SJCRH30 (cell line): ENCODE measurements at regions not wholly inside any gene's neighbourhood (a gene's known extent, or its start where the extent isn't known, plus 50 kb on each side); places are given as distances from the start of the nearest gene placed in this dataset.

Experiments used
- DNase-seq, 2 experiments: peaks; one replicate each; pipeline ENCODE4 v3.0.0-alpha.2; 2015 to 2020
- H3K27ac ChIP-seq: fragments of 250-450 bp; sonication (Bioruptor Pico); 2 replicates; pipeline ENCODE4 v1.5.1; 2020; ENCODE audit warnings: mild to moderate bottlenecking, moderate library complexity
- H3K27me3 ChIP-seq: fragments of 250-450 bp; sonication (Bioruptor Pico); 2 replicates; pipeline ENCODE4 v1.5.1; 2020; ENCODE audit warnings: mild to moderate bottlenecking, moderate library complexity
- H3K36me3 ChIP-seq: fragments of 250-450 bp; sonication (Bioruptor Pico); 2 replicates; pipeline ENCODE4 v1.5.1; 2020; ENCODE audit warnings: mild to moderate bottlenecking, moderate library complexity
- H3K4me1 ChIP-seq: fragments of 250-450 bp; sonication (Bioruptor Pico); 2 replicates; pipeline ENCODE4 v1.5.1; 2020; ENCODE audit warnings: mild to moderate bottlenecking, moderate library complexity
- H3K4me3 ChIP-seq: fragments of 250-450 bp; sonication (Bioruptor Pico); 2 replicates; pipeline ENCODE4 v1.5.1; 2020; ENCODE audit warnings: mild to moderate bottlenecking, moderate library complexity
- H3K9me3 ChIP-seq: fragments of 250-450 bp; sonication (Bioruptor Pico); replicated peaks from 2 replicates; pipeline ENCODE4 v1.5.1; 2020; ENCODE audit warnings: mild to moderate bottlenecking, moderate library complexity

DNA sequence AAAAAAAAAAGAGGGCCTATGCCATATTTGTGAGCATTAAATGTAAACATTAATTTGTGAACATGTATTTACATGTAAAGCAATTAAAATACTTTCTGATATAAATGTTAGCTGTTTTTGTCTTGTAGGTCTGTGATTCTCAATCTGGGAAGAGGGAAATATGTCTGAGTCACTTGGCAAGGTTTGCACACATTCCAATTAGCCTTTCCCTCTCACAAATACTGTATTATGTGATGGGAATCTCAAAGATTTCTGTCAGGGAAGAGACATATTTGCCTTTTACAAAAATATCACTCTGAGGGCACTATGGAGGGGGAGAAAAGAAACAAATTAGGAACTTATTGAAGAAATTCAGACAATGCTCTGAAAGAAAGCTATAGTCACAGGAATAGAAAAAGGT is 483.6 kb downstream of the GBE1 start:
- no peak overlapping the region for H3K4me3 ChIP-seq
- H3K36me3 ChIP-seq: no peaks in the 10 kb centered on the region
- H3K27ac ChIP-seq: no peak overlapping the region
- no peaks in the 10 kb centered on the region for H3K27me3 ChIP-seq
- DNase-seq: no peak
- no peaks in the 10 kb centered on the region for H3K4me1 ChIP-seq
- H3K9me3 ChIP-seq: no peaks in the 10 kb centered on the region

DNA sequence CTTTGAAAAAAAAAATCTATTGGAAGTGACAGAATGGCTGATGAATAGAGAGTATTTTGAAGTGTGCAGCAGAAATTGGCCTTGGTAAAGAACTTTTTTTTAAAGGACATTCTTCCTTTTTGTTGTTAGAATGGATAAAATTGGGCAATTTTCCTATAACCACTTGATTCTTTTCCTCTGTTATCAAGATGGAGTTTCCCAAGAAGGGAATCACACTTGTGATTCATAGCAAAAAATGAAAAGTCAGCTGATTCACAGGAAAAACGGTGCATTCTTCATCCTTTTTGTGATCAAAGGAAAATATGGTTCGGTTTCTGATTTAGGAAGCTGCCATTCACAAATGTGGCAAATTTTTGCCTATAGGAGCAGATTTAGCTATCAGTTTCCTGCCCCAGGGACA is 486.8 kb downstream of the GBE1 start:
- no peak for DNase-seq
- Histone ChIP-seq H3K4me1 (no peaks in the 10 kb centered on the region), H3K9me3 (no peaks in the 10 kb centered on the region), H3K4me3 (no peak overlapping the region), H3K27me3 (no peaks in the 10 kb centered on the region), H3K36me3 (no peaks in the 10 kb centered on the region), H3K27ac (no peak overlapping the region)

DNA sequence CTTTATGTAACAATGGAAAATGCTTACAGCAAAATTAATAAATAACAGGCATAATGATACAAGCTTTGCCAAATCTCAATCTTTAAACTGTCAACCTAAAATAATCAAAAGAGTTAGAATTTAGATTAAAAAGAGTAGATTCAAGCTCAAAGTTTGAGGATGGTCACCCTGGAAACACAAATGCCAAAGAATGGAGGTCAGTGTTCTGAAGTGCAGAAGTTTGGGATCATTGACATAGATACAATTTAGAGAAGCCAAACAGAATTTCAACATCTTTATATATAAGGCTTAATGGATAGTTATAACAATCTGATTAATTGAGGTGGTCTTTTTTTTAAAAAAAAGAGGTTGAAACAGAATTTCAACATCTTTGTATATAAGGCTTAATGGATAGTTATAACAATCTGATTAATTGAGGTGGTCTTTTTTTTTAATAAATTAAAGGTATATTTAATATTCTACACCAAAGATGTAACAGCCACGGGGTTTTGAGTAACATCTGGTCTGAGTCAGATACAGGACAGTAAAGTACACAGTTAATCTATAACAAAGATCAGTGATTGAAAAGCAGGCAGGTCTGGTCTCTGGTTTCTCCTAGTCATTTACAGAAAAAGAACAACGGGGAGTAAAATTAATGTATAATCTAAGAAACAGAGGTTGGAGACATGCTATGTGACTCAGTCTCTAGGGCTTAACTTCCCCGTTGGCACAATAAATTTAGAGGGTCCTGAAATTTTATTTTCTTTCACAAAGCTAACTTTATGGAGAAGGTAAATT is 490.7 kb downstream of the GBE1 start:
- H3K27ac ChIP-seq: no peak overlapping the region
- DNase-seq: no peak

DNA sequence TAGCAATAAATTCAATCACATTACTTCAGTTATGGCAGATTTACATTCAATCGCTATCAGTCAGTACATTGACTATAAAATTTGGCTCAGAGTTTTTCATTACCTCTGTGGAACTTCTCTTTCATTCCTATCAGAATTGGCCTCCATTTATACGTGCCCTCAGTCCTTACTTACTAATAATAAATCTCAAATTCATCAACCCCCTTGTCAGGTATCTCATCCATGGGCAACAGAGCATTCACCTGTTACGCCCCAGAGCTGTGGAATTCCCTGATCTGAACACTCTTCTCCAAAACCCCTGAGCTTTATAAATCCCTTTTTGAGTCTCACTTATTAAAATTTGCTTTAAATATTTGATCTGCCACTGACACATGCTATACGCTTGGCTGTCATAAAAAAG is 492.9 kb downstream of the GBE1 start:
- H3K27me3 ChIP-seq: no peaks in the 10 kb centered on the region
- no peaks in the 10 kb centered on the region for H3K36me3 ChIP-seq
- H3K4me1 ChIP-seq: no peaks in the 10 kb centered on the region
- no peak overlapping the region for H3K4me3 ChIP-seq
- H3K27ac ChIP-seq: no peak overlapping the region
- DNase-seq: no peak
- no peaks in the 10 kb centered on the region for H3K9me3 ChIP-seq

More for the DNA sequence above, 490.7 kb downstream of the GBE1 start:
- H3K27me3 ChIP-seq: no peaks in the 10 kb centered on the region
- H3K9me3 ChIP-seq: no peaks in the 10 kb centered on the region
- no peaks in the 10 kb centered on the region for H3K36me3 ChIP-seq
- H3K4me3 ChIP-seq: no peak overlapping the region
- H3K4me1 ChIP-seq: no peaks in the 10 kb centered on the region

DNA sequence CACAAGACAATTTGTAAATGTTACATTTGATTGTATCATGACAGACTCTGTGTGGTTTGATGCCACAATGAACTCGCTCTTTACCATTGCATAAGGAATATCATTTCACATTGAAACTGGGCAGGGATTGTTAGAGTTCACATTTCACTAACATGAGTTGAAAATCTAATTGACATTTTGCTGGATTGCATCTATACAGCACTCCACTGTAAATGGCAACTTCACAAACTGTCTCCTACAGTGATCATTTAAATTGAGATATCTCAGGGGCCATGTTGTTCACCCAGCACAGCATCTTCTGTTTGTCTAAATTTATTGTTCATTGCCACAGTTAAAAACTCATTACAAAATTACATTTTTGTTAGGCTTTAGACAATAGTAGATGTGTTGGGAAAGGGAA is 499.4 kb downstream of the GBE1 start:
- Histone ChIP-seq H3K36me3 (no peaks in the 10 kb centered on the region), H3K27ac (no peak overlapping the region), H3K4me3 (no peak overlapping the region), H3K27me3 (no peaks in the 10 kb centered on the region), H3K9me3 (no peaks in the 10 kb centered on the region), H3K4me1 (no peaks in the 10 kb centered on the region)
- no peak for DNase-seq

DNA sequence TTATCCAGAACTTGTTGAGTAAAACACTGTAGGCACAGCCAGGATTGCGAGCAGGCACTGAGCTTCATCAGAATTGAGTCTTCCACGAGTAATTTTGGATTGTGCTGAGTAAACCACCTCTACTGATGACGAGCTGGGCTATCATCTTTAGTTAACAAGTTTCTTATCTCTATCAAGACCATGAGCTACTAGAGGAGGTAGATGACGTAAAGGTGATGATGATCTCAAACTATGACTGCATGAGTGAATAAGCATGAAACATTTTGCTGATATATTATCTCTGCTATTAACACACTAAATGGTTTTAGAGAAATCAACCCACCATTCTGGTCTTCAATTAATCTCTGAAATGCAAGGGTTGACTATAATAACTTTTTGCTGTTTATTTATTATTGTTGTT is 506.0 kb downstream of the GBE1 start:
- H3K36me3 ChIP-seq: no peaks in the 10 kb centered on the region
- no peak overlapping the region for H3K4me3 ChIP-seq
- no peaks in the 10 kb centered on the region for H3K27me3 ChIP-seq
- H3K4me1 ChIP-seq: no peaks in the 10 kb centered on the region
- no peaks in the 10 kb centered on the region for H3K9me3 ChIP-seq
- DNase-seq: no peak
- no peak overlapping the region for H3K27ac ChIP-seq

DNA sequence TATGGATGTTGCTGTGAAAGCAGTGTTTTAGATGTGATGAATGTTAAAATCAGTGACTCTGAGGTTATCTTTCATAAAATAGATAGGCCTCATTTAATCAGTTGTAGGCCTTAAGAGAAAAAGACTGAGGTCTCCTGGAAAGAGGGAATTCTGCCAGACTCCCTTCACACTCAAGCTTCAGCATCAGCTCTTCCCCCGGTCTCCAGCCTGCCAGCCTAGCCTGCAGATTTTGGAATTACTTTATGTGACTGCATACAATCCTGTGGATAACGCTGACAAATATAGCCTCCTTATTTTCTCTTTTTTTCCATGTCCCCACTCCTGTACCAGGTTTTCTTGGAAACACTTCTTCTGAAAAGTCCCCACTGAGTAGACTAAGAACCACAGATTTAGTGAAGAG is 510.3 kb downstream of the GBE1 start:
- Histone ChIP-seq H3K4me1 (no peaks in the 10 kb centered on the region), H3K27me3 (no peaks in the 10 kb centered on the region), H3K36me3 (no peaks in the 10 kb centered on the region), H3K9me3 (no peaks in the 10 kb centered on the region), H3K4me3 (no peak overlapping the region), H3K27ac (no peak overlapping the region)
- DNase-seq: no peak

DNA sequence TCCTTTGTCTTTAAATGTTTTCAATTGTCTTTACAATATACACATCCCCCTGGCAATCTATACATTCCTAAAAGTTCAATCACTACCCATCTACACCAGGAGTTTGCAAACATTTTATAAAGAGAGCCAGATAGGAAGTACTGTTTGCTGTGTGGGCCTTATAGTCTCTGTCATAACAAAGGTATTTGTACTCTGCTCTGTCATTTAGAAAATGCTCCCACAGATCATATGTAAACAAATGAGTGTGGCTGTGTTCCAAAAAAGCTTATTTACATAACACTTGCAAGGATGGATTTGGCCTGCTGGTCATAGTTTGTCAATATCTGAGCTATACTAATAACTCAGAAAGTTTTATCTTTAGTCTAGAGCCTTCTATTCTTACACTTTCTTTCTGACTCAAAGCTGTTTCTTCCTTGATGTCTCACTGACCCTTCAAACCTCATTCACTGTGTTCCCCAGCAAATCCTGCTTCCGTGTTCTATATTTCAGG is 511.9 kb downstream of the GBE1 start:
- H3K36me3 ChIP-seq: no peaks in the 10 kb centered on the region
- no peaks in the 10 kb centered on the region for H3K27me3 ChIP-seq
- no peak for DNase-seq

DNA sequence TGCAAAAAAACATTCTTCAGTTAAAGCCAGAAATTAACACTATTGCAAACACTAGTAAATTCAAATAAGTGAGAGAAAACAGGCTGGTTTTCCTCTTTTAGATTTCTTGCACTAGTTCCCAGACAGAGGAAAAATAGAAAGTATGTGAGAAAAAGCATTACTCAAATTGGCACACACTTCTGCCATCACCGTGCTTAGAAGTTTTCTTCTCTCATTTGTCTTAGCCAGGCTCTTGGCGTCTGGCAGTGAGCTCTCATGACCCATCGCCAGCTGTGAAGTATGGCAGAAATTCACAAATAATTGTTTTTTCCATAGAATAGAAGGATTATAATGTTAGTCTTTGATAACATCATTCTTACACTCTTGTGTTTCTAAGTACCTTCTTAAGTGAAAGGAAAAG is 515.9 kb downstream of the GBE1 start:
- no peak overlapping the region for H3K4me3 ChIP-seq
- no peak for DNase-seq
- no peaks in the 10 kb centered on the region for H3K4me1 ChIP-seq
- no peaks in the 10 kb centered on the region for H3K9me3 ChIP-seq
- no peak overlapping the region for H3K27ac ChIP-seq
- H3K27me3 ChIP-seq: no peaks in the 10 kb centered on the region
- no peaks in the 10 kb centered on the region for H3K36me3 ChIP-seq

More for the DNA sequence above, 511.9 kb downstream of the GBE1 start:
- Histone ChIP-seq H3K27ac (no peak overlapping the region), H3K9me3 (no peaks in the 10 kb centered on the region), H3K4me1 (no peaks in the 10 kb centered on the region), H3K4me3 (no peak overlapping the region)

DNA sequence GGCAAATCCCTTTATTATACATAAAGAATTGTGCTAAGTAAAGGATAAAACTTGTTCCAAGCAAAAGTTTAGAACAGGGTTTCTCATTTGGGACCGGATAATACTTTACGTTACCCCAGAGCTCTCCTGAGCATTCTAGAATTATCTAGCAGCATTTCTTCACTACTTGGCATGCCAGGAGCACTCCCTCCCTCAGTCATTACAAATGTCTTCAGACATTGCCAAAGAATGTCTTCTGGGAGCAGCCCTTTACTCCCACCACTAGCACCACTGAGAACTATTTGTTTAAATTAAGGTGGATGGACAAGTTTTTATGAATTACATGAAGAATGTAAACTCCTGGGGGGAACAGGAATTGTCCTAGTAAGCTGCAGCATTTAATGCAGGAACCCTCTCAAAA is 516.4 kb downstream of the GBE1 start:
- Histone ChIP-seq H3K36me3 (no peaks in the 10 kb centered on the region), H3K27me3 (no peaks in the 10 kb centered on the region), H3K27ac (no peak overlapping the region), H3K4me1 (no peaks in the 10 kb centered on the region), H3K4me3 (no peak overlapping the region), H3K9me3 (no peaks in the 10 kb centered on the region)
- no peak for DNase-seq

DNA sequence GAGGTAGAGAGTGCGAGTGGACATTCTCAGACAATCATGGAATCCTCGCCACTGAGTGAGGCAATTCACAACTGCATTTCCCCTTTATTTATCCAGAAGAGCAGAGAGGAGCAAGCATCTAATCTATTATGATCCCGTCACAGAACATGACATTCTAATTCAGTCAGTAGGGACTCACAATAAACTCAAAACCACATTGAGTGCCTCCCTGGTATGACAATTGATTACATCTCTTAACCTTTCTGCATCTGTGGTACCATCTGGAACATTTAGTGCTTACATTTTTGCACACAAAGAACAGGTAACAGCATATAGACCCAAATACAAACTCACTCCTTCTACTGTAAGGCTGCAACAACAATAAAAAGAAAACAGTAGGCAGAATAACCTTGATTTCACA is 517.2 kb downstream of the GBE1 start:
- DNase-seq: no peak
- H3K4me1 ChIP-seq: no peaks in the 10 kb centered on the region
- H3K9me3 ChIP-seq: no peaks in the 10 kb centered on the region
- no peaks in the 10 kb centered on the region for H3K27me3 ChIP-seq
- no peaks in the 10 kb centered on the region for H3K36me3 ChIP-seq
- H3K27ac ChIP-seq: no peak overlapping the region
- H3K4me3 ChIP-seq: no peak overlapping the region

DNA sequence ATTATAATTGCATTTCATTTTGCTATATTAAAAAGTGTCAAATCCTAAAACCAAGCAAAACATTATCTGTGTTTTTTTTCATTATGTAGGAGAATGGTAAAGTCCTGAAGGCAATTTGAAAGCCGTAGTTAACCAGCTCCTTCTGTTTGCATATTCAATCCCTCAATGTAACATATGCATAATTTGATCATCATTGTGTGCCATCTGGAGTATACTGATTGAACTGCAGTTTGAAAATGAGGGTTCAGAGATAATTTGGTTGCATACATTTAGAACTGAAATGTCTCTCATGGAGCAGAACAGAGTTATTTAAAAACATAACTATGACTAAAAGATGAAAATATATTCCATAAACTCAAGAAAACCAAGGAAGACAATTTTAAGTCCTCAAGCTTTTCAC is 518.6 kb downstream of the GBE1 start:
- peak in 1 of 2 experiments; percentile 40 for DNase-seq
- no peak overlapping the region for H3K27ac ChIP-seq

DNA sequence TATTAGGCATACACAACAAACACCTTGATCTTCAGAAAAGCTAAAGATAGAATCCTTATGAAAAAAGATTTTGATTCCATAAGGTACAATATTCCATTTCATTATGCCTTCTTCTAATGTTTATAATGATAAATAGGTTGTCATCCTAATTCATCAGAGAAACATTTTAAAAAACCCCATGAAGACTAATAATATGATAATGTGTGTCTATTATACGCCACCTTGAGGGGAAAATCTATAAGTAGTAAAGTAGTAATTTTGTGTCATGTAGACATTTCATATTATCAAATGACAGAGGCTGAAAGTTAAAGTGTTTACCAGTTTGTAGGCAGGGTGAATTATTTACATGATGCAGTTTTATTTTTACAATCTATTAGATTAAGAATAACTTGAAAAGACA is 524.3 kb downstream of the GBE1 start:
- Histone ChIP-seq H3K9me3 (no peaks in the 10 kb centered on the region), H3K4me1 (no peaks in the 10 kb centered on the region), H3K27me3 (no peaks in the 10 kb centered on the region), H3K27ac (no peak overlapping the region), H3K36me3 (no peaks in the 10 kb centered on the region), H3K4me3 (no peak overlapping the region)
- no peak for DNase-seq

More for the DNA sequence above, 518.6 kb downstream of the GBE1 start:
- no peaks in the 10 kb centered on the region for H3K27me3 ChIP-seq
- H3K4me3 ChIP-seq: no peak overlapping the region
- H3K4me1 ChIP-seq: no peaks in the 10 kb centered on the region
- no peaks in the 10 kb centered on the region for H3K36me3 ChIP-seq
- H3K9me3 ChIP-seq: no peaks in the 10 kb centered on the region

DNA sequence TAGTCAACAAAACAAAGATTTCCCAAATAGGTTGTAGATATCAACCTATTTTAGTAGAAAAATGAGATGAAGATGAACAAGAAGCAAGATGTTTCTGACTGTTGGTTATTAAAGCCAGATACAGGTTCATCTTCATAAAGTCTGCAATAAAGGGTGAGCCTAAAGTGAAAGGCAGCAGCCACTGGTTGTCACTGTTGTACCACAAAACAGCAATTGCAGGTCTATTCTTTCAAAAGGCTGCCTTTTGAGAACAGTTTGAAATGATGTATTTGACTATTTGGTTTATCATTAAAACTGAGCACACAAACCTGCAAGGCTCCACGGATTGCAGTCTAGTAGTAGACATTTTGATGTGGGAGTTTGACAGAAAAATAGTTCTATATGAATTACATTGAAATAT is 543.4 kb downstream of the GBE1 start:
- H3K4me3 ChIP-seq: no peak overlapping the region
- no peaks in the 10 kb centered on the region for H3K9me3 ChIP-seq
- peak in 1 of 2 experiments; percentile 17 for DNase-seq
- no peaks in the 10 kb centered on the region for H3K27me3 ChIP-seq
- H3K27ac ChIP-seq: no peak overlapping the region
- no peaks in the 10 kb centered on the region for H3K36me3 ChIP-seq
- no peaks in the 10 kb centered on the region for H3K4me1 ChIP-seq

DNA sequence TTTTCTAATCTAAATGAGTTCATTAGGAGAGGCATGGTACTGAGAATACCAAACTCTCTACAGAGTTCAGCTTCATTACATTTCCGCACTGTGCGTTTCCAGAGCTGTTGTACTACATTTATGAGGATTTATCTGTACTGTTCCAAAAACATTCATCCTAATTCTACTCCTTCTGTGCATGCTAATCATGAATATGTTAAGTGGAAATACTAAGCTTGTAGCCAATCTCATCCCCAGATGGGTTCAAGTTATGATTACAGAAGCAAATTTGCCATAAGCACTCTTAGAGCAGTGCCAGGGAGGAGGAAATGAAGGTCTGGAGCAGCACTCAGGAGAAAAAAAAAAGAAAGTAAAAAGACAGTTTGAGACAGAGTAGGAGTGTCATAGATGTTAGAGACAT is 544.3 kb downstream of the GBE1 start:
- H3K4me3 ChIP-seq: no peak overlapping the region
- no peak overlapping the region for H3K27ac ChIP-seq
- H3K27me3 ChIP-seq: no peaks in the 10 kb centered on the region
- DNase-seq: no peak
- H3K36me3 ChIP-seq: no peaks in the 10 kb centered on the region
- no peaks in the 10 kb centered on the region for H3K9me3 ChIP-seq
- no peaks in the 10 kb centered on the region for H3K4me1 ChIP-seq

DNA sequence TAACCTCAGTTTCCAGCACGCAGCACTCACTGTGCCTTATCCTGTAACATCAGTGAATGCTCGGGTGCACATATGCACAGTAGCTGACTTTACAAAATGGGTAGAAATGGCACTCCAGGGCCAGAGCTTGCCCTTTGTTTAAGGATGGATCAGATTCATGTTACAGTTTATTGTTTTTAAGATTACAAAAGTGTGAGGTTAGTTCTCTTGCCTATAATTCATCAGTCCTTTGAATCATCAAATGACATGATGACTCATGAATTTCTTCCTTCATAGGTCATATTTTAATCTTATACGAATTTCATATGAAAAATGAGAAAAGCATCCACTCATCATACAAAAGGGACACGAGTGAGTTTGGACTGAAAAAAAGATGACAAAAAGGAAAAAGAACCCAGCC is 545.3 kb downstream of the GBE1 start:
- DNase-seq: no peak
- Histone ChIP-seq H3K4me1 (no peaks in the 10 kb centered on the region), H3K27ac (no peak overlapping the region), H3K4me3 (no peak overlapping the region), H3K27me3 (no peaks in the 10 kb centered on the region), H3K9me3 (no peaks in the 10 kb centered on the region), H3K36me3 (no peaks in the 10 kb centered on the region)
